GM18508 (cell line): ENCODE measurements at regions not wholly inside any gene's neighbourhood (a gene's known extent, or its start where the extent isn't known, plus 50 kb on each side); places are given as distances from the start of the nearest gene placed in this dataset.
A peak's percentile ranks its signal among the peaks of the same experiment; 100 is the strongest.
"Not testable (repeated sequence)": the region's sequence is repeated elsewhere in the genome, so short reads cannot be mapped to it uniquely, and the experiment has no call there.

Experiments
- ATAC-seq: cut with Tn5 transposase; IDR thresholded peaks from one replicate; pipeline ENCODE4 v1.9.1; 2021; ENCODE audit warnings: moderate number of reproducible peaks; ENCODE audit not compliant: insufficient read depth, unreplicated experiment

DNA sequence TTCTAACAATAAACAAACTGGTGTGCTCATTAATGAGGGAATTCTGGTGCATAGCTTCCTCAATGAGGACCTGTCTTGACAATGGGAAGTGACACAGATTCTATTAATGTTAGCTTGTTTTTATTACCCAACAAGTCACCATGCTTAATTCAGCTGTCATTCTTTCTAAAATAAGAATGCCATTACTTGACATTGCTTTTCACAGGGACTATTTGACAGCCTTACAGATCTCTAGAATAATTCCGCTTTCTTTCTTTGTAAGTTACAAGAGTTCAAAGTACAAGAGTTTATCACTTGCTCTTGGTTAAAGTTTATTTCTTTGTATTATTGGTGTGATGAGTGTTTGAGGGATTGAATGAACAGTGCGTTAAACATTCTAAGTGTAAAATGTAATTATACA is 127.0 kb upstream of the COL5A2 start:
- no peak for ATAC-seq

GRCh38 chr2:189308056-189308790 is 128.7 kb upstream of the COL5A2 start:
- no peak for ATAC-seq

DNA sequence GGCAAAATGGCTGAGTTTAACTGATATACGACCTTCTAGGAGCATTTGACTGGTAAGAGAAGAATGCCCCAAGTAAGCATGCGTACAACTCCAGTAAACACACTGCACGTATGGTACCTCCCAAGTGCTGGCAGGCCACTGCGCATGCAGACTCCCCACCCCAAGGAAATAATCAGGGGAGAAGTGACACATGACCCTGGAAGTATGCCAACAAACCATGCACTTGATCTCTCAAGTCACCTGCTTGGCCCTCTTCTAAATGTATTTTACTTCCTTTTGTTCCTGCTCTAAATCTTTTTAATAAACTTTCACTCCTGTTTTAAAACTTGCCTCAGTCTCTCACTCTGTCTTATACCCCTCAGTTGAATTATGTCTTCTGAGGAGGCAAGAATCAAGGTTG is 129.8 kb upstream of the COL5A2 start:
- ATAC-seq = no peak

DNA sequence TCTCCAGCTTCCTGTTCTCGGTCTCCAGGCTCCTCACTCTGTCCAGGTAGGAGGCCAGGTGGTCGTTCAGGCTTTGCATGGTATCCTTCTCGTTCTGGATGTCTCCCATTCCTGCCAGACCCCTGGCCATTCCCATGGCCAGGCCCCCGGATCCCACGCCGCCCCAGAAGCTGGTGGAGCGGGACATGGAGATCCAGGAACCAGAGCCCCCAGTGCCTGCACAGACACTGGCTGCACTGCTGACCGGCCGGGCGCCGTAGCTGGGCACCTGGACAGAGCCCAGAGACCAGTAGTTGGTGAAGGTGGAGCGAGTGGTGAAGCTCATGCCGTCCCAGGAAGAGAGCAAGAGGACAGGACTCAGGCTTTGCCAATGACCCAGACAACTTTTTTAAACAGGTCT is 129.1 kb upstream of the WDR75 start:
- no peak for ATAC-seq

- no peak for ATAC-seq
Observed at GRCh38 chr2:189312643-189313042, 128.6 kb upstream of the WDR75 start.

- ATAC-seq = no peak
Observed at GRCh38 chr2:189318761-189319160, 122.5 kb upstream of the WDR75 start.

- not testable (repeated sequence) for ATAC-seq
Observed at GRCh38 chr2:189319424-189319823, 121.8 kb upstream of the WDR75 start.

- ATAC-seq = no peak
Observed at GRCh38 chr2:189327879-189328847, 113.1 kb upstream of the WDR75 start.

DNA sequence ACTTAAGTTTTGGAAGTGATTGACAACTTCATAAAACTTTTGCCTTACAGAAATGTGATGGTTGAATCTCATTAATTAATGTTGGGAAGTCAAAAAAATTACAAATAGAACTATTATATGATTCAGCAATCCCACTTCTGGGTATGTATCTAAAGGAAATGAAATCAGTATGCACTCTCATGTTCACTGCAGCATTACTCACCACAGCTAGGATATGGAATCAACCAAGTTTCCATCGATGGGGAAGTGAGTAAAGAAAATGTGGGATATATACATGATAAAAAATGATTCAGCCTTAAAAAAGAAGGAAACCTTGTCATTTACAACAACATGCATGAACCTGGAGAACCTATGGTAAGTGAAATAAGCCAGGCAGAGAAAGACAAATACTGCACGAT is 112.4 kb upstream of the WDR75 start:
- no peak for ATAC-seq

DNA sequence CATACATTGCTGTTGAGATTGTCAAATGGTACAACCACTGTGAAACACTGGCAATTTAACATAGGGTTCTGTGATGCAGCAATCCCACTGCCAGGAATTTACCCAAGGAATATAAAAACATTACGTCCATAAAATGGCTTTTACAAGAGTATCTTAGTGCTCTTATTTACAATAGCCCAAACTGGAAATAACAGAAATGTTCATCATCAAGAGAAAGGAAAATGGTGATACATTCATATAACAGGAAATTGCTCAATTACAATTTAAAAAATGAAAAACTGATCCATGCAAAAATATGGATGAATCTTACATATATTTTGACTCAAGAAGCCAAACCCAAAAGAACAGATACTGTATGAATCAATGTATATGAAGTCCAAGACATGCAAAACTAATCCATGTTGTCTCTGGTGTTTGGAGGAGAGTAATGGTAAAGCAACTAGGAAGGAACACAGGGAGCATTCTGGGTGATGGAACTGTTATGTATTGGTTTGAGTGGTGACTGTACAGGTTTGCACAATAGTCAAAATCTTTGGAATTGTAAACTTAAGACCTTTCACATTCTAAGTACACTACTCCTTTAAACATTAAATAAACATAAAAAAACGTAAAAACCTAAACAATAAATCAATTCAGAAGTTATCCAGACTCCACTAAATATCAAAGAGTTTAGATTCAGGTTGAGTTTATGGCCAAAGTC is 104.8 kb upstream of the WDR75 start:
- ATAC-seq = no peak

- ATAC-seq = no peak
Observed at GRCh38 chr2:189337656-189338055, 103.6 kb upstream of the WDR75 start.

GRCh38 chr2:189338115-189338514 is 103.2 kb upstream of the WDR75 start:
- no peak for ATAC-seq

GRCh38 chr2:189341077-189341476 is 100.2 kb upstream of the WDR75 start:
- no peak for ATAC-seq

DNA sequence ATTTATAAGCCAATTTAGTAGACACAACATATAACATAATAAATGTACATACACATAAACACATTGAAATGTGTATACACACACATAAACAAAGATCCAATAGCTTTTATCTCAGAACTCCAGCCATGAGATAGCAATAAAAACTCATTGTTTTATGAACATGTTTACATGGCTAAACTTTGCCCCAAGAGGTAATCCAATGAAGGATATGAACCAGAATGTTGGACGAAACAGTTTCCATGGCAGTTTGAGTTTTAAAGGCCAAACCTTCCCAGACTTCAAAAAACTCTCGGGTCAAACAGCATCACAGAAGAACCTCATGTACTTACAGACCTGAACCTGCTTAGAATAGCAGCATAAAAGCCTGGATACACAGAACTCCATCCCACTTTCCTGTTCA is 97.2 kb upstream of the WDR75 start:
- ATAC-seq = no peak

GRCh38 chr2:189347540-189347939 is 93.7 kb upstream of the WDR75 start:
- ATAC-seq = peak; percentile 60

DNA sequence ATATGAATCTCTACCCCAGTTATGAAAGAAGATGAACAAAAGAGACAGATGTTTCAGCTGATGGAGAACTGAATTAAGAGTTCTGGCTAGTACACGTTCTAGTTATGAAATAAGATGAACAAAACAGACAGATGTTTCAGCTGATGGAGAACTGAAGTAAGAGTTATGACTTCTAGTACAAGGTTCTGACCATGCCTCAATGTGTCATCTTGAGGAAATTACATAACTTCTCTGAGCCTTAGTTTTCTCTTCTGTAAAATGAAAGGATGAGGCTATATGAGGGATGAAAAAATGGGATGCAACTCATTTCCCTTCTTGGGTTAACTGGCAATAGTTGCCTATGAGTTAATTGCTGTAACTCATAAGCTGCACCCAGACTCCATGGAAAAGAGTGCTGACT is 92.9 kb upstream of the WDR75 start:
- no peak for ATAC-seq

GRCh38 chr2:189350540-189351209 is 90.6 kb upstream of the WDR75 start:
- ATAC-seq = no peak

- ATAC-seq = not testable (repeated sequence)
Observed at GRCh38 chr2:189351933-189352332, 89.3 kb upstream of the WDR75 start.

DNA sequence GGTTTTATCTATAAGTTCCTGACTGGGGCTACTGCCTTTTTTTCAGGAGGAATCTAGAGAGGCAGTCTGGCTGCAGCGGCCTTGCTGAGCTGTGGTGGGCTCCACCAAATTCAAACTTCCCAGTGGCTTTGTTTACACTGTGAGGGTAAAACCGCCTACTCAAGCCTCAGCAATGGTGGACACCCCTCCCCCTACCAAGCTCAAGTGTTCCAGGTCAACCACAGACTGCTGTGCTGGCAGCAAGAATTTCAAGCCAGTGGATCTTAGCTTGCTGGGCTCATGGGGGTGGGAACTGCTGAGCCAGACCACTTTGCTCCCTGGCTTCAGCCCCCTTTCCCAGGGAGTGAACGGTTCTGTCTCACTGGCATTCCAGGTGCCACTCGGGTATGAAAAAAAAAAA is 83.9 kb upstream of the WDR75 start:
- ATAC-seq = not testable (repeated sequence)

DNA sequence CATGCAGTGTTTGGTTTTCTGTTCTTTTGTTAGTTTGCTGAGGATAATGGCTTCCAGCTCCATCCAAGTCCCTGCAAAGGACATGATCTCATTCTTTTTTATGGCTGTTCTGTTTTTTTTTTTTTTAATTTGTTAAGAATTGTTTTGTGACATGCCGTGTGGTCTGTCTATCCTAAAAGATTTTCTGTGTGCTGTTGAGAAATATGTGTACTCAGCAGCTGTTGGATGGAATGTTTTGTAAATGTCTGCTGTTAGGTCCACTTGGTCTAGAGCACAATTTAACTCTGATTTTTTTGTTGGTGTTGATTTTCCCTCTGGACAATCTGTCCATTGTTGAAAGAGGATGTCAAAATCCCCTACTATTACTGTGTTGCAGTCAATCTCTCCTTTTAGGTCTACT is 80.4 kb upstream of the WDR75 start:
- no peak for ATAC-seq
